ENCODE measurements at regions not wholly inside any gene's neighbourhood (a gene's known extent, or its start where the extent isn't known, plus 50 kb on each side); places are given as distances from the start of the nearest gene placed in this dataset.

DNA sequence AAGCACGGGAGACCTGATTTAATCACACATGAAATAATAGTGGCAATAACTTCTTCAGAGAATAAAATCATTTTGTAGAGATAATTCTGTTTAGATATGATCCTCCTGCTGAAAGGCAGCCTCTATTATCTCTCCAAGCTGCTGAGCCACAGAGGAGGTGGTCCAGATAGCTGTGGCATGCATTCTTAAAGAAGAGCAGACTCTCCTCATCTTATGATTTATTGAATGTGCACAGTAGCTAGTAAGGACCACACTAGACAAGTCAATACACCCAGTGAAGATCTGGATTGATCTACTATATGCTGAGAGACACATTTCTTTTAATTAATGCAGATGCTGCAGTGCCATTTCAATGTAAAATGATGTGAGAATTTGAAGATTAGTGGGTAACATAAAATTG lies 552.9 kb upstream of the ANO3 start:
- DNase-seq: no peak
- TF ChIP-seq POLR2A (IDR thresholded peaks at IDR 0.05): no peak
- TF ChIP-seq, protein P1, sequence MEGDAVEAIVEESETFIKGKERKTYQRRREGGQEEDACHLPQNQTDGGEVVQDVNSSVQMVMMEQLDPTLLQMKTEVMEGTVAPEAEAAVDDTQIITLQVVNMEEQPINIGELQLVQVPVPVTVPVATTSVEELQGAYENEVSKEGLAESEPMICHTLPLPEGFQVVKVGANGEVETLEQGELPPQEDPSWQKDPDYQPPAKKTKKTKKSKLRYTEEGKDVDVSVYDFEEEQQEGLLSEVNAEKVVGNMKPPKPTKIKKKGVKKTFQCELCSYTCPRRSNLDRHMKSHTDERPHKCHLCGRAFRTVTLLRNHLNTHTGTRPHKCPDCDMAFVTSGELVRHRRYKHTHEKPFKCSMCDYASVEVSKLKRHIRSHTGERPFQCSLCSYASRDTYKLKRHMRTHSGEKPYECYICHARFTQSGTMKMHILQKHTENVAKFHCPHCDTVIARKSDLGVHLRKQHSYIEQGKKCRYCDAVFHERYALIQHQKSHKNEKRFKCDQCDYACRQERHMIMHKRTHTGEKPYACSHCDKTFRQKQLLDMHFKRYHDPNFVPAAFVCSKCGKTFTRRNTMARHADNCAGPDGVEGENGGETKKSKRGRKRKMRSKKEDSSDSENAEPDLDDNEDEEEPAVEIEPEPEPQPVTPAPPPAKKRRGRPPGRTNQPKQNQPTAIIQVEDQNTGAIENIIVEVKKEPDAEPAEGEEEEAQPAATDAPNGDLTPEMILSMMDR (IDR thresholded peaks at IDR 0.05): no peak
- Histone ChIP-seq H3K36me3 (no peaks in the 10 kb centered on the region), H3K27ac (no peak overlapping the region), H3K27me3 (no peaks in the 10 kb centered on the region), H3K9me3 (no peaks in the 10 kb centered on the region), H3K4me3 (no peak overlapping the region), H3K4me1 (no peaks in the 10 kb centered on the region)
- intact Hi-C loops (cut with DNase I; ENCODE audit: low total_unique reads): no loop called here

DNA sequence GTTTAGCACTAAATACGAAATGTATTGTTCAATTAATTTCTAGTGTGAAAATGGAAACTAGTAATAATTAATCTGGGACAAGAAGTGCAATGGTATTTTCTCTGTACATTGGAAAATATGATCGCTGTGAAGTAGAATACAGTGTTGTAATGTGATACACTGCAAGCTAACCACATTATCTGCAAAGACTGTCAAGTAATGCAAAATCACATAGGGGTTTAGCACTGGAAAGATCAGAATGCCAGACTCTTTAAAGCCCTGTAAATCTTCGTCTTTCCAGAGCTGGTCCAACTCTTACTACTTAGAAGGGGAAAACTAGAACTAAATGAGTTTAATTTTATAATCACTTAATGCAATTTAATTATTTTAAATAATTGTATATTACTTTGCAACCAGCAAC lies 544.5 kb upstream of the ANO3 start:
- Histone ChIP-seq H3K4me3 (no peak overlapping the region), H3K27me3 (no peaks in the 10 kb centered on the region), H3K36me3 (no peaks in the 10 kb centered on the region), H3K4me1 (no peaks in the 10 kb centered on the region), H3K9me3 (no peaks in the 10 kb centered on the region), H3K27ac (no peak overlapping the region)
- DNase-seq: no peak
- intact Hi-C loops (cut with DNase I; ENCODE audit: low total_unique reads): no loop called here
- TF ChIP-seq POLR2A (IDR thresholded peaks at IDR 0.05): no peak
- TF ChIP-seq, protein P1 (IDR thresholded peaks at IDR 0.05): no peak

DNA sequence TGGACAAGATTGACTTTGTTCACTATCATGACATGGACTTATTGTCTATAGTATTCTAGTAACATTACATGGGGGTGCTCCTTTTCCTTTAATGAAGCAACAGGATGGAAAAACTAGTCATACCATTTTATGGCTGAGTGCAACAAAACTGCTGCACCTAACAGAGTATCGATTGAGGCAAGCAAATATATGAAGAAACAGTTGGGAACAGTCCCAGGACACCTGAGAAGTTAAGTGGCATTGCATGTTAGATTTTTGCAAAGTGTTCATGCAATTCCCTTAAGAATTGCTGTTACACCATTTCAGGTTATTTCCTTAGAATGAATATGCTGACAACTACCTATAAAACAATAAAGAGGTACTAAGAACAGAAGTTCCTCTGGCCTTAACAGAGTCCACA lies 541.5 kb upstream of the ANO3 start:
- H3K27ac ChIP-seq: no peak overlapping the region
- no peaks in the 10 kb centered on the region for H3K4me1 ChIP-seq
- DNase-seq: no peak
- no peaks in the 10 kb centered on the region for H3K36me3 ChIP-seq
- H3K9me3 ChIP-seq: no peaks in the 10 kb centered on the region
- no peak overlapping the region for H3K4me3 ChIP-seq
- intact Hi-C loops (cut with DNase I; ENCODE audit: low total_unique reads): no loop called here
- no peaks in the 10 kb centered on the region for H3K27me3 ChIP-seq
- no peak for TF ChIP-seq POLR2A (IDR thresholded peaks at IDR 0.05)
- TF ChIP-seq, protein P1 (IDR thresholded peaks at IDR 0.05): no peak

DNA sequence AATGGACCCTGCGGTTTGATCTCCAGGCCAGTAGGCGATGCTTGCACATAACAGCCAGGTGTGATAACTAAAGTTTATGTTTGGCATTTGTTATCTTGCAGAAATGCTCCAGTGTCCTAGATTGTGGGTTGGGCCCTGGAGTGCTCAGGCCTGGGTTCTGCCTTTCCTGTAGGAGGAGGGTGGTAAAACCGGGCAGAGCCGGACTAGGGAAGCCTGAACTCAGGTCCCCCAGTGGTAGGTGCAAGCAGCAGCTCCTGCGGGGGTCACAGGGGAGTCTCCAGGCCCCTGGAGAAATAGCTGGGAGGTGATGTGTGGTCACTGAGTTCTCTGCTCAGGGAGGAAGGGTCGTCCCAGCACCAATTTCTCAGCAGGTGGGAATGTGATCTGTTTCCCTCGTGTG lies 538.3 kb upstream of the ANO3 start:
- TF ChIP-seq, protein P1 (IDR thresholded peaks at IDR 0.05): no peak
- intact Hi-C loops (cut with DNase I; ENCODE audit: low total_unique reads): no loop called here

DNA sequence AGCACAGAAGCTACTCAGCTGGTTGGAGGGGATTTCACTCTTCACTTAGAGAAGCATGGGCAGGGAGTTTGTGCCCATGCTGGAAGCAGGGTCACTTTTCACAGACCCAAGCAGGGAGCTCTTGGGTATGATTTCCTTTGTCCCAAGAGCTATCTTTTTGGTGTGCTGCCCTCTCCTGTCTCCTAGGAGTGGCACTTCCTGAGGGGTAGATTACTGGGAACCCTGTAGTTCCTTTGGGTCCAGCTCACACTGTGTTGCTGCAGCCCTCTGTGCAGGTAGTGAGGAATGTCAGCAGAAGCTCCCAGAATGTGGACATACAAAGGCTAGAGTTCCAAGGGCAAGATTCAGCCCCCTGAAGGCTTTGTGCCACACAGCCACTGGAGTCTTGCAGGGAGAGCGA lies 537.1 kb upstream of the ANO3 start:
- Histone ChIP-seq H3K4me1 (no peaks in the 10 kb centered on the region), H3K4me3 (no peak overlapping the region), H3K27me3 (no peaks in the 10 kb centered on the region), H3K27ac (no peak overlapping the region), H3K9me3 (no peaks in the 10 kb centered on the region), H3K36me3 (no peaks in the 10 kb centered on the region)
- TF ChIP-seq, protein P1 (IDR thresholded peaks at IDR 0.05): no peak
- no peak for TF ChIP-seq POLR2A (IDR thresholded peaks at IDR 0.05)
- intact Hi-C loops (cut with DNase I; ENCODE audit: low total_unique reads): no loop called here
- no peak for DNase-seq

More for the DNA sequence above, 538.3 kb upstream of the ANO3 start:
- Histone ChIP-seq H3K4me3 (no peak overlapping the region), H3K27ac (no peak overlapping the region), H3K27me3 (no peaks in the 10 kb centered on the region), H3K36me3 (no peaks in the 10 kb centered on the region), H3K9me3 (no peaks in the 10 kb centered on the region), H3K4me1 (no peaks in the 10 kb centered on the region)
- DNase-seq: no peak
